ENCODE measurements at regions not wholly inside any gene's neighbourhood (a gene's known extent, or its start where the extent isn't known, plus 50 kb on each side); places are given as distances from the start of the nearest gene placed in this dataset.

- no peak for TF ChIP-seq POLR2AphosphoS5 (IDR thresholded peaks at IDR 0.05; ENCODE audit: low read depth, low read length)
- TF ChIP-seq, protein P1, sequence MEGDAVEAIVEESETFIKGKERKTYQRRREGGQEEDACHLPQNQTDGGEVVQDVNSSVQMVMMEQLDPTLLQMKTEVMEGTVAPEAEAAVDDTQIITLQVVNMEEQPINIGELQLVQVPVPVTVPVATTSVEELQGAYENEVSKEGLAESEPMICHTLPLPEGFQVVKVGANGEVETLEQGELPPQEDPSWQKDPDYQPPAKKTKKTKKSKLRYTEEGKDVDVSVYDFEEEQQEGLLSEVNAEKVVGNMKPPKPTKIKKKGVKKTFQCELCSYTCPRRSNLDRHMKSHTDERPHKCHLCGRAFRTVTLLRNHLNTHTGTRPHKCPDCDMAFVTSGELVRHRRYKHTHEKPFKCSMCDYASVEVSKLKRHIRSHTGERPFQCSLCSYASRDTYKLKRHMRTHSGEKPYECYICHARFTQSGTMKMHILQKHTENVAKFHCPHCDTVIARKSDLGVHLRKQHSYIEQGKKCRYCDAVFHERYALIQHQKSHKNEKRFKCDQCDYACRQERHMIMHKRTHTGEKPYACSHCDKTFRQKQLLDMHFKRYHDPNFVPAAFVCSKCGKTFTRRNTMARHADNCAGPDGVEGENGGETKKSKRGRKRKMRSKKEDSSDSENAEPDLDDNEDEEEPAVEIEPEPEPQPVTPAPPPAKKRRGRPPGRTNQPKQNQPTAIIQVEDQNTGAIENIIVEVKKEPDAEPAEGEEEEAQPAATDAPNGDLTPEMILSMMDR (IDR thresholded peaks at IDR 0.05) = no peak
- no peak for TF ChIP-seq REST (IDR thresholded peaks at IDR 0.05; ENCODE audit: insufficient read depth in 1 of 2, low read depth in 2 of 2, low read length in 1 of 2)
- no peak for TF ChIP-seq TCF7L2 (IDR thresholded peaks at IDR 0.05; ENCODE audit: low read depth, low read length)
These were observed 165.7 kb downstream of the SLCO4C1 start for GRCh38 chr5:102130386-102130785.
